Astrocyte of the cerebellum (primary cell): ENCODE measurements at regions not wholly inside any gene's neighbourhood (a gene's known extent, or its start where the extent isn't known, plus 50 kb on each side); places are given as distances from the start of the nearest gene placed in this dataset.
"Not testable (repeated sequence)": the region's sequence is repeated elsewhere in the genome, so short reads cannot be mapped to it uniquely, and the experiment has no call there.

Source experiments
- DNase-seq: peaks from one replicate; pipeline ENCODE4 v3.0.0-alpha.2; 2011; ENCODE audit warnings: low read depth
- H3K4me3 ChIP-seq: 2 replicates; pipeline ENCODE4 v1.5.1; 2011; ENCODE audit warnings: mild to moderate bottlenecking, low read depth, low read length, moderate library complexity
- in situ Hi-C: cut with HindIII; loops from 2 replicates; pipeline ENCODE4 v1.10.0; 2017; ENCODE audit warnings: low sequenced_read_pairs
- TF ChIP-seq, protein P1 (sequence below): IDR thresholded peaks from 2 replicates; pipeline ENCODE4 v1.5.1; 2012; ENCODE audit warnings: low read length, low read depth, moderate library complexity, mild to moderate bottlenecking; ENCODE audit errors: missing control alignments

DNA sequence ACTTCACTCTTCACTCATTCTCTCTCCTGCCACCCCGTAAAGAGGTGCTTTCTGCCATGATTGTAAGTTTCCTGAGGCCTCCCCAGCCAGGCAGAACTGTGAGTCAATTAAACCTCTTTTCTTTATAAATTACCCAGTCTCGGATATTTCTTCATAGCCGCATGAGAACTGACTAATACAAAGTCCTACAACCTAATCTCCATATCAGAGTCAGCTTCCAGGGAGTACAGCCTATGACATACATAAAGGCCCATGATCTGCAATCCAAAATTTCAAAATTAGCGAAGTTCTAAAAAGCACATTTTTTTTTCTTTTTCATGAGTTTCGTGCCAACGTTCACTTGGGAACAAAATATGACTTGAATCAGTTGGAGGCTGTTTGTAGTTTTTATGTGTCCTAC, 256.9 kb upstream of the DUSP10 start:
- TF ChIP-seq, protein P1, sequence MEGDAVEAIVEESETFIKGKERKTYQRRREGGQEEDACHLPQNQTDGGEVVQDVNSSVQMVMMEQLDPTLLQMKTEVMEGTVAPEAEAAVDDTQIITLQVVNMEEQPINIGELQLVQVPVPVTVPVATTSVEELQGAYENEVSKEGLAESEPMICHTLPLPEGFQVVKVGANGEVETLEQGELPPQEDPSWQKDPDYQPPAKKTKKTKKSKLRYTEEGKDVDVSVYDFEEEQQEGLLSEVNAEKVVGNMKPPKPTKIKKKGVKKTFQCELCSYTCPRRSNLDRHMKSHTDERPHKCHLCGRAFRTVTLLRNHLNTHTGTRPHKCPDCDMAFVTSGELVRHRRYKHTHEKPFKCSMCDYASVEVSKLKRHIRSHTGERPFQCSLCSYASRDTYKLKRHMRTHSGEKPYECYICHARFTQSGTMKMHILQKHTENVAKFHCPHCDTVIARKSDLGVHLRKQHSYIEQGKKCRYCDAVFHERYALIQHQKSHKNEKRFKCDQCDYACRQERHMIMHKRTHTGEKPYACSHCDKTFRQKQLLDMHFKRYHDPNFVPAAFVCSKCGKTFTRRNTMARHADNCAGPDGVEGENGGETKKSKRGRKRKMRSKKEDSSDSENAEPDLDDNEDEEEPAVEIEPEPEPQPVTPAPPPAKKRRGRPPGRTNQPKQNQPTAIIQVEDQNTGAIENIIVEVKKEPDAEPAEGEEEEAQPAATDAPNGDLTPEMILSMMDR: no peak
- no peak overlapping the region for H3K4me3 ChIP-seq
- in situ Hi-C loops: no loop called here
- no peak for DNase-seq

DNA sequence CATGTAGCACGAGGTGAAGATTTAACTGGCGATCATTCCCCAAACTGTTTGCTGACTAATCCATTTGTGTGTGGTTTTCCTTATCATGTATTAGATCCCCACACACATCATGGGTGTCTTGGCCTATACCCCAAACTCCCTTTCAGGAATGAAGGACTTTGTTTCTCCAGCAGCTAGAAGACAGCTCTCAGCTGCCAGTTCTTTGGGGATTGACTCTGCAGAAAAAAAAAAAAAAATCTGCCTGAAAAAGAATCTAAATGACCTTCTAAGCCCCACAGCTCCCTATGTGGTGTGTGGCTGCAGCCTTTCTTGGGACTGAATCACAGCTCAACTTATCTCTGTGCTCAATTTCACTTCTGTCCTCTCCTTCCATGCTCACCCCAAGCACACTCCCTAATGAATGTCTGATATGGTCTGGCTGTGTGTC, 256.3 kb upstream of the DUSP10 start:
- in situ Hi-C loops: no loop called here
- H3K4me3 ChIP-seq: no peak overlapping the region
- TF ChIP-seq, protein P1: no peak
- DNase-seq: no peak

DNA sequence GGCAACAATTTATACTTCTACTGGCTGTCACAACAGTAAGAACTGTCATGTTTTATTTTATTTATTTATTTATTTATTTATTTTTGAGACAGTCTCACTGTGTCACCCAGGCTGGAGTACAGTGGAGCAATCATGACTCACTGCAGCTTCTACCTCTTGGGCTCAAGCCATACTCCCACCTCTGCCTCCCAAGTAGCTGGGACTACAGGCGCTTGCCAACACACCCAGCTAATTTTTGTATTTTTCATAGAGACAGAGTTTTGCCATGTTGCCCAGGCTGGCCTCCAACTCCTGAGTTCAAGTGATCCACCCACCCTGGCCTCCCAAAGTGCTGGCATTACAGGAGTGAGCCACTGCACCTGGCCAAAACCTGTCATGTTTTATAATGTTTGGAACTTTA, 255.1 kb upstream of the DUSP10 start:
- DNase-seq: peak; percentile 24
- in situ Hi-C loops, H3K4me3 ChIP-seq: not testable (repeated sequence)

DNA sequence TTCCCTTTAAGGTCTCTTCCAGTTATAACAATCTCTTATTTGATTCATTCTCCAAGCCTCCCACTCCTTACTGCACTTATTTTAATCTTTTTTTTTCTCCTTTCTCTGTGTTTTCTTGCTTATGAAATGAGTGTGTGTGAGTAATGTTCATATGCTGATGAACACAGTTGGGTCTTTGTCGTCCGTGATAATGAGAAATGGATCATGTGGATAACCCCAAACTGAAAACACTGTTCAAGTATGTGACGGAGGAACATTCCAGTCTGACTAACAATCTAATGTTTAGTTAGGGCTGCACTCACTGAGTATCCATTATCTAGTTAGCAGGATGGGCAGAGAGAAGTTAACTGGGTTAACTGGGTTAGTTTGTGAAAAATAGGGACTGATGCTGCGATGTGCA, 253.1 kb upstream of the DUSP10 start:
- H3K4me3 ChIP-seq: no peak overlapping the region
- in situ Hi-C loops: no loop called here
- DNase-seq: peak; percentile 55
- TF ChIP-seq, protein P1: no peak

DNA sequence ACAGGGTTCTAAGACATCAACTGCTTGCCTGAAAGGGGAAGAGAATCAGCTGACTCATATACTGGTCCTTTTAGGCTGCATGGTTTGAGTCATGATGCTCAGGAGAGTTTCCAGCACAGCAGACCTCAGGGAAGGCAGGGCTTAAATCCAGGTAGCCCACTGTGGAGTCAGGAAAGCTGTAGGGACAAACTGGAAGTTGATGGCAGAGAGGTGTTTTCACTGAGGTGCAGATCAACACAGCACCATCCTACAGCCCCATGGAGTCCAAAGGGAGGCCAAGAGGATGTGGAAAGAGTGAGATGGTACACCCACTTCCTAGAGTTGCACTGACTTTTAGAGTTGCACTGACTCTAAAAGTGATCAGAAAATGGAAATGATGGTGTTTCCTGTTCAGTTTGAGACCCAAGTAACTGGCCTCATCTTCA, 252.4 kb upstream of the DUSP10 start:
- DNase-seq: no peak
- TF ChIP-seq, protein P1: no peak
- no peak overlapping the region for H3K4me3 ChIP-seq
- in situ Hi-C loops: no loop called here

DNA sequence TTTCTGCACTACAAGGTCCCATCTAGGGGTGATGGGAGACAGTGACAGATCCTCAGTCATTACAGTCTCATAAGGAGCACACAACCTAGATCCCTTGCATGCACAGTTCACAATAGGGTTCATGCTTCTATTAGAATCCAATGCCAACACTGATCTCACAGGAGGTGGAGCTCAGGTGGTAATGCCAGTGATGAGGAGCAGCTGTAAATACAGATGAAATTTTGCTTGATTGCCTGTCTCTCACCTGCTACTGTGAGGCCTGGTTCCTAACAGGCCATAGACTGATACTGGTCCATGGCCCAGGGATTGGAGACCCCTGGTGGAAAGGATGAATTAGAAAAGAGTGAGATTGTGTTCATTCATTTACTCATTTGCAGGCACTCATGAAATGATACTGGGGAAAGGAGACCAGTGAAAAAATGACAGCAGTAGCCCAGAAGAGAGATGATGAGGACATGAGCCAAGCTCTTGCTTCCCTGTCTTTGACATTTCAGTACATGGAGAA, 251.6 kb upstream of the DUSP10 start:
- TF ChIP-seq, protein P1: no peak
- no peak for DNase-seq
- in situ Hi-C loops: no loop called here
- H3K4me3 ChIP-seq: no peak overlapping the region

DNA sequence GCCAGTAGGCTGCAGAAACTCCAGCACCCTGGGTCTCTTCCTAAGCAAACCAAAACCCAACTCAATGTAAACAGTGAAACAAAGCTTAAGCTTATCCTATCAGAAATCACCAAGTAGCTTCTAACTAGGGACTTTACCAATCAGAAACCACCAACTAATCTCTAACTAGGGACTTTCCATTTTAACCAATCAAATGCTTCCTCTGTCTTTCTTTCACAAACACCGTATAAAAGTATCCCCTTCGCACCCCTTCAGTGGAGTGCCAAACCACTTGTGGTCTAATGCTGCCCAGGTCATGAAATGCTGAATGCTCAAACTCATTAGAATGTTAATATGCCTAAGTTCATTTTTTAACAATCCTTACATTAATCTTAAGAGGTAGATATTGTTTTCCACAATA, 250.5 kb upstream of the DUSP10 start:
- DNase-seq: no peak
- no peak overlapping the region for H3K4me3 ChIP-seq
- in situ Hi-C loops: no loop called here
- TF ChIP-seq, protein P1: no peak
